HUES48 (cell line): ENCODE measurements at regions not wholly inside any gene's neighbourhood (a gene's known extent, or its start where the extent isn't known, plus 50 kb on each side); places are given as distances from the start of the nearest gene placed in this dataset.

Source experiments
- H3K27ac ChIP-seq: one replicate; pipeline ENCODE4 v1.7.0; 2013; ENCODE audit warnings: low read depth, low read length, inconsistent platforms
- H3K27me3 ChIP-seq: 2 replicates; pipeline ENCODE4 v1.6.1; 2013; ENCODE audit warnings: mild to moderate bottlenecking, low read length; ENCODE audit not compliant: control insufficient read depth, insufficient read depth
- H3K36me3 ChIP-seq: 2 replicates; pipeline ENCODE4 v1.6.1; 2013; ENCODE audit warnings: low read length; ENCODE audit not compliant: control insufficient read depth, insufficient read depth
- H3K4me1 ChIP-seq: 2 replicates; pipeline ENCODE4 v1.6.1; 2013; ENCODE audit warnings: mild to moderate bottlenecking, low read length; ENCODE audit not compliant: control insufficient read depth, insufficient read depth
- H3K4me3 ChIP-seq: 2 replicates; pipeline ENCODE4 v1.5.1; 2013; ENCODE audit warnings: mild to moderate bottlenecking, low read depth, low read length
- H3K9ac ChIP-seq: 2 replicates; pipeline ENCODE4 v1.6.1; 2013; ENCODE audit warnings: mild to moderate bottlenecking, low read depth, low read length, moderate library complexity
- H3K9me3 ChIP-seq: 2 replicates; pipeline ENCODE4 v1.6.1; 2013; ENCODE audit warnings: low read length; ENCODE audit not compliant: control insufficient read depth, insufficient read depth

DNA sequence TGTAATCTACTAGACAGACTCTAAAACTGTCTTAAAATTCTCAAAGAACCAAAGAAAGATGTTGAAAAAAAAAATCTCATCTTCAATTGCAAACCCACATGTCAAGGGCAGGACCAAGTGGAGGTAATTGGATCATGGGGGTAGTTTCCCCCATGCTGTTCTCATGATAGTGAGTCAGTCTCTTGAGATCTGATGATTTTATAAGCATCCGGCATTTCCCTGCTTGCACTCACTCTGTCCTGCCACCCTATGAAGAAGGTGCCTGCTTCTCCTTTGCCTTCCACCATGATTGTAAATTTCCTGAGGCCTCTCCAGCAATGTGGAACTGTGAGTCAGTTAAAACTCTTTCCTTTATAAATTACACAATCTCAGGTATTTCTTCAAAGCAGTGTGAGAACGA lies 257.0 kb downstream of the HHIPL2 start:
- Histone ChIP-seq H3K36me3 (no peaks in the 10 kb centered on the region), H3K9ac (no peak overlapping the region), H3K27me3 (no peaks in the 10 kb centered on the region), H3K4me3 (no peak overlapping the region), H3K4me1 (no peaks in the 10 kb centered on the region), H3K27ac (no peak overlapping the region), H3K9me3 (no peaks in the 10 kb centered on the region)

DNA sequence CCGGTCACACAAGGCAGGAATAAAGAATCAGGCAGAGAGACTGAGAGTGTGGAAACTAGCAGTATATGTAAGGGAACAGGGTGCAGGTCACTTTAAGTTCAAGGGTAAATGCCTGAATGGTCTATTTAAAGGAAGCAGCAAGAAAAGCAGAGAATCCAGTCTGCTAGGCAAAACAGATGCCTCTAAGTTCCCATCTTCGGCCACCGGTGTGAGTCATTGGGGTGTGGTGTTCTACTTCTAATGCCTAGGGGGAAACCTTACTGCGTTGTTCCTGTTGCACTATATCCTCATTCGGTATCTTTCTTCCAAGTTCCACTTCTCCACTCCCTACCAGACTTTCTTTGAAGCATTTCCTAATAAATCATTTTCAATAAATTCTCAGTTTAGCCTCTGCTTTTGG lies 259.9 kb downstream of the HHIPL2 start:
- Histone ChIP-seq H3K4me3 (no peak overlapping the region), H3K36me3 (no peaks in the 10 kb centered on the region), H3K27ac (no peak overlapping the region), H3K9me3 (no peaks in the 10 kb centered on the region), H3K4me1 (no peaks in the 10 kb centered on the region), H3K27me3 (no peaks in the 10 kb centered on the region), H3K9ac (no peak overlapping the region)

DNA sequence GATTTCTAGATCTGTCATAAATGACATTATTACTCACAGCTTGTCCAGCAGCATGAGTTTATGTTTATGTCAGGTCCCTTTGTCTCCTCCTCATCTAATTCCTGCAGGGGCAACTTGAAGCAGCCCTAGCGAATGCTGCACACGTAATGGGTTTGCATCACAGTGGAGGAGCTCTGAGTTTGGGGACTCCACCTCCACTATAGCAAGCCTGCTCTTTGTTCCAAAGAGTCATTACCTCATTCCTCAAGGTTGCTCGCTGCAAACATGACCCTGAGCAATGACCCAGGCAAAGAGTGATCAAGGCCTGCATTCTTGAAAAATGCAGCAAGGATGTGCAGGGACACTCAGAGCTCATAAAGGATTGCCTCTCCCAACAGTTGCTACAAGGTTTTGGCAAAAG lies 261.9 kb downstream of the HHIPL2 start:
- H3K9ac ChIP-seq = no peak overlapping the region
- no peaks in the 10 kb centered on the region for H3K4me1 ChIP-seq
- H3K9me3 ChIP-seq = no peaks in the 10 kb centered on the region
- no peaks in the 10 kb centered on the region for H3K36me3 ChIP-seq
- no peak overlapping the region for H3K4me3 ChIP-seq
- H3K27ac ChIP-seq = no peak overlapping the region
- H3K27me3 ChIP-seq = no peaks in the 10 kb centered on the region

DNA sequence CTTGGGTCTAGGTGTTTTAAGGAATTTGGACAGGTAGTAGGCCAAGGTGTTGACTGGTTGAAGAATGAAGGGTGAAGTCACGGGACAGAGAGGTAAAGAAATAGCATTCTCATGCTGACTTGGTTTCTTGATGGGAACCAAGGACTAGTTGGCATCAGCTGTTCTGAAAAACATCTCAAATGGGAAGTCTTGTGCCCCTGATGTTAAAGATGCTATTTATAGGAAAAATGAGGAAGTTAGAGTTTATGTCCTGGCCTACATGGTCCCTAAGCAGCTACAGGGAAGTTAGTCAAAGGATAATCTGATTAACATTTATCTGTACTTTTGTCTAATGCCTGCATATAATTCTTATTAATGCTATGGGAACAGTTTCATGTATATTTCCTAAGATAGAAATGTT lies 262.4 kb downstream of the HHIPL2 start:
- no peaks in the 10 kb centered on the region for H3K27me3 ChIP-seq

DNA sequence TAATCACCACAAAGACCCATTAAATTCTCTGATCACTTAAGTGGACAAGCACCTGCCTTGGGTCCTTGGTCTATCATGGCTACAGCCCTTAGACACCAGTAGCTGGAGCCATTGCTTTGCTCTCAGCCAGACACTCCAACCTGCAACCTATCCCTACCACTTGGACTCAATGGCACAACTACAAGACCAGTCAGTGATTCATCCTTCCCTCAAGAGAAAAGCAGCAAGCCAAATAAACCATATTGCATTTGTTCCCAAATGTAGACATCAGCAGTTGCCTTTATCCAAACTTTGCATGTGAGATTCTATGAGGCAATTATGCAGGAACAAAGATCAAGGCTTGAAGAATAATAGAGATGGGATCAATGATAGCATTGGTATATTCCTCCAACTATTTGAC lies 263.4 kb downstream of the HHIPL2 start:
- no peak overlapping the region for H3K27ac ChIP-seq
- no peaks in the 10 kb centered on the region for H3K36me3 ChIP-seq
- H3K4me1 ChIP-seq = no peaks in the 10 kb centered on the region

More for the DNA sequence above, 262.4 kb downstream of the HHIPL2 start:
- no peaks in the 10 kb centered on the region for H3K4me1 ChIP-seq
- H3K9me3 ChIP-seq = no peaks in the 10 kb centered on the region
- no peaks in the 10 kb centered on the region for H3K36me3 ChIP-seq
- no peak overlapping the region for H3K9ac ChIP-seq
- H3K4me3 ChIP-seq = no peak overlapping the region
- no peak overlapping the region for H3K27ac ChIP-seq

DNA sequence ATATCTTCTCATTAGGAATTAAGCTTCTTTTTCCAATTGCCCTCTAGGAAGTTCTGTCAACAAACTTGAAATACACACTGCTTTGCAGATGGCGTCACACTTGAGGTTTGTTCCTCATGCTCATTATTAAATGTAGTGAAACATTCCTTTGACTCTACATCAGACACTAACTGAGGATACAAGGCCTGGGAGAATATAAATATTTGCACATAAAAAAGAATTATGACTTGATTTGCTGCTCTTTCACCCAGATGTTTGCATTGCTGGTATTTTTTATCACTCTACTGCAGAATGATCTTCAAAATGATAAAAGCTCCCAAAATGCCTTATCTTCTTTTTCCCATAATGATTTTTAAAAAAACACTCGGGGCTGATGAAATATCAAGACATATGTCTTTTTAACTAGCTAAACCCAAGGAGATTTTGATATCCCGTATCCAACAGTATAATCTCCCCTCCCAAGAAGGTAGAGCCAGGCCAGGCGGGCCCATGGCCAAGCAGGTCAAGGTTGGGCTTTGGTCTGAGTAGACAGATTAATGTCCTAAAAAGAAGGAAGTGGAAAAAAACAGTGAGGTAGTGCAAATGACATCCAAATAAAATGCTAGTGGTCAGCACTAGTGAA lies 264.6 kb downstream of the HHIPL2 start:
- H3K4me3 ChIP-seq = no peak overlapping the region
- H3K9me3 ChIP-seq = no peaks in the 10 kb centered on the region
- no peak overlapping the region for H3K9ac ChIP-seq
- no peaks in the 10 kb centered on the region for H3K4me1 ChIP-seq
- no peaks in the 10 kb centered on the region for H3K27me3 ChIP-seq
- no peaks in the 10 kb centered on the region for H3K36me3 ChIP-seq
- no peak overlapping the region for H3K27ac ChIP-seq

More for the DNA sequence above, 263.4 kb downstream of the HHIPL2 start:
- Histone ChIP-seq H3K9ac (no peak overlapping the region), H3K4me3 (no peak overlapping the region), H3K27me3 (no peaks in the 10 kb centered on the region), H3K9me3 (no peaks in the 10 kb centered on the region)

DNA sequence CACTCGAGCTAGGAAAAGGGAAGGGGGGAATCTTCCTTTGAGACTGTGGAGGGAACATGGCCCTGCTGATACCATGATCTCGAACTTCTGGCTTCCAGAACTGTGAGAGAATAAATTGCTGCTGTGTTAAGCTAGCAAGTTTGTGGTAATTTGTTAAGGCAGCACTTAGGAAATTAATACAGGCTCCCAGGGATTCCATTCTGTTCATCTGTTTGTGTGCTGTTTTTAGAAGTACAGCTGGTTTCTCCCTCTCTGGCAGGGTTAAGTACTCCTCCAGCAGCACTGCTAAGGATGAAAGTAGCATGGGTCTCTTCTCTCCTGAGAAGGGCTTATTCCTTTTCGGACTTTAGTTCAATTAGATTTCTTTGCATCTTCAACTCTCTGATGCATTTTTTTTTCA lies 268.3 kb downstream of the HHIPL2 start:
- no peaks in the 10 kb centered on the region for H3K36me3 ChIP-seq
- H3K27me3 ChIP-seq = no peaks in the 10 kb centered on the region
- H3K4me3 ChIP-seq = no peak overlapping the region
- H3K9me3 ChIP-seq = no peaks in the 10 kb centered on the region
- no peak overlapping the region for H3K9ac ChIP-seq
- H3K27ac ChIP-seq = no peak overlapping the region
- H3K4me1 ChIP-seq = no peaks in the 10 kb centered on the region

DNA sequence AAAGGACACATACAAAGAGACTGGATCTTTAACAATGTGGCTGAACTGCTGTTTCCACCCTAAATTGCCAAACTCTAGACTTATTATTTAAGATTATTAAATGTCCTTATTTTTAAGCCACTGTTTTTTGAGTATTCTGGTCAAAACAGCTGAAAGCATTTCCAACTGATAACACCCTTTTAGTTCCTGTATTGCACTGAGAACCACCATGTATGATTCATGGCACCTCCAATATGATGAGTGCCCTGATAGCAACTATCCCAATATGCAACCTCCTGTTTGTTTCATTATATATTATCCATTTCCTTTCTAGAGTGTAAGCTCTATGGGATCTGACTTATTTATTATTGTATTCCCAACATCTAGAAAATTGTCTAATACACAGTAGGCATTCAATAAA lies 269.4 kb downstream of the HHIPL2 start:
- Histone ChIP-seq H3K4me1 (no peaks in the 10 kb centered on the region), H3K27ac (no peak overlapping the region), H3K9ac (no peak overlapping the region), H3K27me3 (no peaks in the 10 kb centered on the region), H3K36me3 (no peaks in the 10 kb centered on the region), H3K4me3 (no peak overlapping the region), H3K9me3 (no peaks in the 10 kb centered on the region)

DNA sequence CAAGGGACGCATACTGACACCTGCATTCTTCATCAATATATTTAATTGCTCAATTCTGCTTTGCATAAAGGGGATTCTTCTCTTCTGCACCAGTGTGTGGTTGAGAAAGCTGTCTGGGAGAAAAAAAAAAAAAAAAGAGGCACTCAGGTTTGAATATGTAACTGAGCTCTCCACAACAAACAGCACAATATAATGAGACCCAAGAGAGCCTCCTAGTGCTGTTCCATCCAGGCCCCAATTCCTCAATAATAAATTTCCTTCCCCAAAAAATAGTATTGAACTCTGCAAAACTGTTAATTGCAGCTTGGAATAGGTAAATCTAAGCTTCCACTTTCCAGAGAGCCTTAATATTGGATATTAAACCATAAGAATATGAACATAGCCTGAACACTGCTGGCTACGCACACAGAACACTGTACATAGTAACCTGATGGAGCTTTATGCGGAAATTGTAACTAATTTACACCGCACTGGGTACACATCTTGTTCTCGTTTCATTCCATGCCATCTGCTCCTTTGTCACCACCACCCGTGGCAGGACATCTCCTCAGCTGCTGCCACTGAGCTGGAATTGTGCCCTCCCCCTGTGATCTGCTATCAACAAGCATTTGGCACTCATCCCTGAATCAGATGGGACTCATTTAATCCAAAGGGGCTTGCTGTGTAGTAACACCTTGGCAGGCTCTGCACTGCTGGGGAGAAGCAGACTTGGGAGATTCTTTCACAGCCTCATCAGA lies 272.0 kb downstream of the HHIPL2 start:
- Histone ChIP-seq H3K36me3 (no peaks in the 10 kb centered on the region), H3K4me1 (no peaks in the 10 kb centered on the region), H3K4me3 (no peak overlapping the region), H3K9ac (no peak overlapping the region), H3K27me3 (no peaks in the 10 kb centered on the region), H3K9me3 (no peaks in the 10 kb centered on the region), H3K27ac (no peak overlapping the region)

DNA sequence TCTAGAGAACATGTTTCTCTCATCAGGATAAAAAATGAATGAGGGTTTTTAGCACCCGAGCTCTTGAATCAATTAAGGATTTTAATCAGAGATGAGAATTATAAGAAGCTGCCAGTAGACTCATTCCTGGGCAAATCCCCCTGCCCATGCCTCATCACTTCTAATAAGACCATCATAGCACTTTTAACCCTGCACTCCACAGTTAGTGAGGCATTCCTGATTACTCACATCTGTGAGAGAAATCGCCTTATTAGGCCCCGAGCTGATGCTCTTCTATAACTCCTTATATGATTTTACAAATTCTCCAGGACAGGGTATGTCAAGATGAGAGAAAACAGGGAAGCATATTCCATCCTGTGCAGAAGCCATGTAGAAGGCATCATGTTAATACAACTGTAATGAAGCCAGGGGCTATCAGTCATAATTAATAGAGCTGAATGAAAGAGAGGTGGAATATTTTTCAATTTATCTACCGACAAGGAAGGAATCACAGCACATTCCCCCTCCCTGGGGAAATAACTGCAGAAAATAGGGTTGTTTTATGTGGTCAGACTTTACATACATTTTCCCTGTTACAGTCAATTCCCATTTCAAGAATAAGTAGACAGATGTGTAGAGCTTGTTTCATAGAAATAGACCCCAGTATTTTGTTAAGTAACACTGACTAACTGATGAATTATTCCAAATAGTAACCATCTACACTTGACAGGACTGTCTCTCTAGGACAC lies 272.7 kb downstream of the HHIPL2 start:
- Histone ChIP-seq H3K4me1 (no peaks in the 10 kb centered on the region), H3K27ac (no peak overlapping the region), H3K4me3 (no peak overlapping the region), H3K27me3 (no peaks in the 10 kb centered on the region), H3K36me3 (no peaks in the 10 kb centered on the region), H3K9ac (no peak overlapping the region), H3K9me3 (no peaks in the 10 kb centered on the region)
